K562 (cell line): ENCODE measurements at regions not wholly inside any gene's neighbourhood (a gene's known extent, or its start where the extent isn't known, plus 50 kb on each side); places are given as distances from the start of the nearest gene placed in this dataset.

Source experiments
- ZNF140 ChIP-seq: fragments of 250-450 bp; sonication (Bioruptor Pico); IDR thresholded peaks from 2 replicates; pipeline ENCODE4 v1.8.0; 2021; ENCODE audit warnings: moderate library complexity, mild to moderate bottlenecking, inconsistent platforms
- ZNF785 ChIP-seq: fragments of 250-450 bp; sonication (Bioruptor Pico); IDR thresholded peaks from 2 replicates; pipeline ENCODE4 v1.4.0; 2020; ENCODE audit warnings: mild to moderate bottlenecking
- TF ChIP-seq, protein P1 (sequence below), 2 experiments: fragments of 450-650 bp; IDR thresholded peaks; 2 replicates each; pipeline ENCODE4 v1.6.1; 2018; ENCODE audit warnings: mild to moderate bottlenecking in 2 of 2, low read depth in 1 of 2; ENCODE audit not compliant: partially characterized antibody in 2 of 2
- TF ChIP-seq, protein P2 (sequence below): sonication (generic); formaldehyde crosslinking; IDR thresholded peaks from 2 replicates; pipeline ENCODE4 v1.8.0; 2022; ENCODE audit warnings: mild to moderate bottlenecking, missing genetic modification reagents

DNA sequence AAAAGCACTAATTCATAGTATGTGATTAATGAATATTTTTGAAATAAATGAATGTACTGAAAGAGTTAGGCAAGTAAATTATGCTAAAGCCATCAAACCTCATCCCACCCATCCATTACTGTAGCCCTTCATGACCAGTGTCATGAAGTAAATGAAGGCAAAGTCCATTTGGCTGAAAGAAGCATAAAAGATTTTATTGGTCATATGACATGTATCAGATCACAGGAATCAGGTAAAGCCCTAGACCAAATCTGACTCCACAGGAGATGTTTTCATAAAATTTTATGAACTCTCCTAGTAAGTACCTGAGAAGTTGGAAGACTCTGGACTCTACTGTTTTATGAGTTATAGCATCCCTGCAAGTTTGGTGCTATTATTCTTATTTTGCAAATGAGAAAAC, 213.5 kb downstream of the TMEM114 start (continued):
- TF ChIP-seq, protein P1, sequence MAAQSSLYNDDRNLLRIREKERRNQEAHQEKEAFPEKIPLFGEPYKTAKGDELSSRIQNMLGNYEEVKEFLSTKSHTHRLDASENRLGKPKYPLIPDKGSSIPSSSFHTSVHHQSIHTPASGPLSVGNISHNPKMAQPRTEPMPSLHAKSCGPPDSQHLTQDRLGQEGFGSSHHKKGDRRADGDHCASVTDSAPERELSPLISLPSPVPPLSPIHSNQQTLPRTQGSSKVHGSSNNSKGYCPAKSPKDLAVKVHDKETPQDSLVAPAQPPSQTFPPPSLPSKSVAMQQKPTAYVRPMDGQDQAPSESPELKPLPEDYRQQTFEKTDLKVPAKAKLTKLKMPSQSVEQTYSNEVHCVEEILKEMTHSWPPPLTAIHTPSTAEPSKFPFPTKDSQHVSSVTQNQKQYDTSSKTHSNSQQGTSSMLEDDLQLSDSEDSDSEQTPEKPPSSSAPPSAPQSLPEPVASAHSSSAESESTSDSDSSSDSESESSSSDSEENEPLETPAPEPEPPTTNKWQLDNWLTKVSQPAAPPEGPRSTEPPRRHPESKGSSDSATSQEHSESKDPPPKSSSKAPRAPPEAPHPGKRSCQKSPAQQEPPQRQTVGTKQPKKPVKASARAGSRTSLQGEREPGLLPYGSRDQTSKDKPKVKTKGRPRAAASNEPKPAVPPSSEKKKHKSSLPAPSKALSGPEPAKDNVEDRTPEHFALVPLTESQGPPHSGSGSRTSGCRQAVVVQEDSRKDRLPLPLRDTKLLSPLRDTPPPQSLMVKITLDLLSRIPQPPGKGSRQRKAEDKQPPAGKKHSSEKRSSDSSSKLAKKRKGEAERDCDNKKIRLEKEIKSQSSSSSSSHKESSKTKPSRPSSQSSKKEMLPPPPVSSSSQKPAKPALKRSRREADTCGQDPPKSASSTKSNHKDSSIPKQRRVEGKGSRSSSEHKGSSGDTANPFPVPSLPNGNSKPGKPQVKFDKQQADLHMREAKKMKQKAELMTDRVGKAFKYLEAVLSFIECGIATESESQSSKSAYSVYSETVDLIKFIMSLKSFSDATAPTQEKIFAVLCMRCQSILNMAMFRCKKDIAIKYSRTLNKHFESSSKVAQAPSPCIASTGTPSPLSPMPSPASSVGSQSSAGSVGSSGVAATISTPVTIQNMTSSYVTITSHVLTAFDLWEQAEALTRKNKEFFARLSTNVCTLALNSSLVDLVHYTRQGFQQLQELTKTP (IDR thresholded peaks at IDR 0.05; ENCODE audit: low read depth in 1 of 2, partially characterized antibody in 2 of 2): no peak
- TF ChIP-seq ZNF785 (CRISPR knock-in tag) (no peak), ZNF140 (CRISPR knock-in tag) (no peak)
- TF ChIP-seq, protein P2, sequence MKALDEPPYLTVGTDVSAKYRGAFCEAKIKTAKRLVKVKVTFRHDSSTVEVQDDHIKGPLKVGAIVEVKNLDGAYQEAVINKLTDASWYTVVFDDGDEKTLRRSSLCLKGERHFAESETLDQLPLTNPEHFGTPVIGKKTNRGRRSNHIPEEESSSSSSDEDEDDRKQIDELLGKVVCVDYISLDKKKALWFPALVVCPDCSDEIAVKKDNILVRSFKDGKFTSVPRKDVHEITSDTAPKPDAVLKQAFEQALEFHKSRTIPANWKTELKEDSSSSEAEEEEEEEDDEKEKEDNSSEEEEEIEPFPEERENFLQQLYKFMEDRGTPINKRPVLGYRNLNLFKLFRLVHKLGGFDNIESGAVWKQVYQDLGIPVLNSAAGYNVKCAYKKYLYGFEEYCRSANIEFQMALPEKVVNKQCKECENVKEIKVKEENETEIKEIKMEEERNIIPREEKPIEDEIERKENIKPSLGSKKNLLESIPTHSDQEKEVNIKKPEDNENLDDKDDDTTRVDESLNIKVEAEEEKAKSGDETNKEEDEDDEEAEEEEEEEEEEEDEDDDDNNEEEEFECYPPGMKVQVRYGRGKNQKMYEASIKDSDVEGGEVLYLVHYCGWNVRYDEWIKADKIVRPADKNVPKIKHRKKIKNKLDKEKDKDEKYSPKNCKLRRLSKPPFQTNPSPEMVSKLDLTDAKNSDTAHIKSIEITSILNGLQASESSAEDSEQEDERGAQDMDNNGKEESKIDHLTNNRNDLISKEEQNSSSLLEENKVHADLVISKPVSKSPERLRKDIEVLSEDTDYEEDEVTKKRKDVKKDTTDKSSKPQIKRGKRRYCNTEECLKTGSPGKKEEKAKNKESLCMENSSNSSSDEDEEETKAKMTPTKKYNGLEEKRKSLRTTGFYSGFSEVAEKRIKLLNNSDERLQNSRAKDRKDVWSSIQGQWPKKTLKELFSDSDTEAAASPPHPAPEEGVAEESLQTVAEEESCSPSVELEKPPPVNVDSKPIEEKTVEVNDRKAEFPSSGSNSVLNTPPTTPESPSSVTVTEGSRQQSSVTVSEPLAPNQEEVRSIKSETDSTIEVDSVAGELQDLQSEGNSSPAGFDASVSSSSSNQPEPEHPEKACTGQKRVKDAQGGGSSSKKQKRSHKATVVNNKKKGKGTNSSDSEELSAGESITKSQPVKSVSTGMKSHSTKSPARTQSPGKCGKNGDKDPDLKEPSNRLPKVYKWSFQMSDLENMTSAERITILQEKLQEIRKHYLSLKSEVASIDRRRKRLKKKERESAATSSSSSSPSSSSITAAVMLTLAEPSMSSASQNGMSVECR (CRISPR knock-in tag): no peak
